GM12878 (cell line): ENCODE measurements at regions not wholly inside any gene's neighbourhood (a gene's known extent, or its start where the extent isn't known, plus 50 kb on each side); places are given as distances from the start of the nearest gene placed in this dataset.

ENCODE experiments used
- ATAC-seq: fragments of 200-7000 bp; cut with Tn5 transposase; 3 replicates; pipeline ENCODE4 v1.9.1; 2020; ENCODE audit warnings: mild to moderate bottlenecking, moderate library complexity
- BruUV-seq: library from RNA; stranded (reverse); fragments of 400-500 nt; replicated peaks from 2 replicates; lab custom pipeline; 2021; lab: Mats Ljungman, UMichigan
- CTCF ChIA-PET: fragments of 300-600 bp; sonication (Branson Sonifier 250); formaldehyde crosslinking; extraction: SDS; loops from one replicate; lab custom pipeline; 2021; ENCODE audit warnings: inconsistent platforms; lab: Yijun Ruan, JAX
- POLR2A ChIA-PET: fragments of 350-600 bp; formaldehyde crosslinking; extraction: SDS; loops from one replicate; lab custom pipeline; 2021; ENCODE audit warnings: inconsistent platforms; lab: Charles Lee
- RAD21 ChIA-PET: fragments of 300-600 bp; sonication (Branson Sonifier 250); formaldehyde crosslinking; loops from one replicate; lab custom pipeline; 2023; ENCODE audit warnings: antibody characterized with exemption; ENCODE audit not compliant: unreplicated experiment; lab: Charles Lee
- SMC1A ChIA-PET: fragments of 300-600 bp; sonication (Branson Sonifier 250); formaldehyde crosslinking; loops from one replicate; lab custom pipeline; 2023; ENCODE audit not compliant: unreplicated experiment, uncharacterized antibody; lab: Charles Lee
- DNase-seq: peaks from one replicate; pipeline ENCODE4 v3.0.0-alpha.2; 2011; ENCODE audit warnings: low read depth, low spot score
- FAIRE-seq: peaks from 3 replicates; lab custom pipeline; 2011; peaks lifted over from hg19 to GRCh38; lab: Jason Lieb, UNC
- H2AFZ ChIP-seq: 2 replicates; pipeline ENCODE4 v1.6.0; 2011; ENCODE audit warnings: low read depth, low read length, control low read depth; ENCODE audit not compliant: control insufficient read depth
- H3K27ac ChIP-seq: 2 replicates; pipeline ENCODE4 v1.5.1; 2011; ENCODE audit warnings: control low read depth; ENCODE audit not compliant: control insufficient read depth, insufficient read depth
- H3K27me3 ChIP-seq, 2 experiments: replicated peaks in 1 of 2; 2 replicates each; pipeline versions ENCODE4 v1.6.0 to v1.6.1; 2011; ENCODE audit warnings: low read length in 1 of 2; ENCODE audit not compliant: control insufficient read depth in 2 of 2, insufficient read depth in 2 of 2
- H3K36me3 ChIP-seq, 2 experiments: 2 replicates each; pipeline ENCODE4 v1.5.1; 2011; ENCODE audit warnings: low read length in 1 of 2; ENCODE audit not compliant: control insufficient read depth in 2 of 2, insufficient read depth in 2 of 2
- H3K4me1 ChIP-seq: 2 replicates; pipeline ENCODE4 v1.6.1; 2011; ENCODE audit warnings: mild to moderate bottlenecking, low read length, moderate library complexity, mixed read lengths; ENCODE audit not compliant: control insufficient read depth, insufficient read depth
- H3K4me2 ChIP-seq: 2 replicates; pipeline ENCODE4 v1.6.0; 2011; ENCODE audit warnings: control low read depth; ENCODE audit not compliant: control insufficient read depth, insufficient read depth
- H3K4me3 ChIP-seq: fragments of 200-600 bp; sonication (generic); 2 replicates; pipeline ENCODE4 v1.5.1; 2016
- H3K79me2 ChIP-seq: 2 replicates; pipeline ENCODE4 v1.6.0; 2011; ENCODE audit warnings: low read length; ENCODE audit not compliant: control insufficient read depth, insufficient read depth
- H3K9ac ChIP-seq: 2 replicates; pipeline ENCODE4 v1.8.0; 2011; ENCODE audit warnings: low read length, control low read depth, mixed read lengths; ENCODE audit not compliant: control insufficient read depth, insufficient read depth
- H3K9me3 ChIP-seq: replicated peaks from 3 replicates; pipeline ENCODE4 v1.5.1; 2011; ENCODE audit warnings: mild to moderate bottlenecking, low read length; ENCODE audit not compliant: control insufficient read depth, insufficient read depth
- H4K20me1 ChIP-seq: 2 replicates; pipeline ENCODE4 v1.6.0; 2011; ENCODE audit not compliant: control insufficient read depth, insufficient read depth
- CBX3 ChIP-seq: fragments of 200-600 bp; sonication (generic); IDR thresholded peaks from 2 replicates; pipeline ENCODE4 v1.6.1; 2016; ENCODE audit warnings: low read depth, borderline replicate concordance
- CEBPZ ChIP-seq: fragments of 150-350 bp; IDR thresholded peaks from 2 replicates; pipeline ENCODE4 v1.6.1; 2016; ENCODE audit warnings: low read depth, low read length
- CHD4 ChIP-seq: fragments of 200-600 bp; sonication (generic); IDR thresholded peaks from 2 replicates; pipeline ENCODE4 v1.6.1; 2016; ENCODE audit warnings: mild to moderate bottlenecking
- E2F8 ChIP-seq: fragments of 450-650 bp; IDR thresholded peaks from 2 replicates; pipeline ENCODE4 v1.6.1; 2018; ENCODE audit warnings: mild to moderate bottlenecking, low read depth, moderate library complexity; ENCODE audit not compliant: partially characterized antibody
- IKZF2 ChIP-seq, 2 experiments: fragments of 450-650 bp; IDR thresholded peaks; 2 replicates each; pipeline ENCODE4 v1.6.1; 2017; ENCODE audit warnings: mild to moderate bottlenecking in 2 of 2, moderate library complexity in 2 of 2
- MXI1 ChIP-seq: fragments of 150-350 bp; IDR thresholded peaks from 2 replicates; pipeline ENCODE4 v1.6.1; 2011; ENCODE audit warnings: low read depth, mild to moderate bottlenecking, inconsistent platforms, low read length, improper control_type of control experiment
- NFYA ChIP-seq: IDR thresholded peaks from 2 replicates; pipeline ENCODE4 v1.6.1; 2011; ENCODE audit warnings: low read depth, mild to moderate bottlenecking, low read length, improper control_type of control experiment, borderline replicate concordance
- NFYB ChIP-seq: IDR thresholded peaks from 2 replicates; pipeline ENCODE4 v1.6.1; 2011; ENCODE audit warnings: low read depth, mild to moderate bottlenecking, low read length, improper control_type of control experiment, moderate library complexity; ENCODE audit not compliant: insufficient read depth
- NKRF ChIP-seq: fragments of 450-650 bp; conservative IDR thresholded peaks from 2 replicates; pipeline ENCODE4 v1.6.1; 2017; ENCODE audit warnings: mild to moderate bottlenecking, moderate library complexity
- NRF1 ChIP-seq: conservative IDR thresholded peaks from 2 replicates; pipeline ENCODE4 v1.6.1; 2011; ENCODE audit warnings: mild to moderate bottlenecking, low read depth, low read length, improper control_type of control experiment
- SMC3 ChIP-seq: IDR thresholded peaks from 2 replicates; pipeline ENCODE4 v1.6.1; 2011; ENCODE audit warnings: low read length, improper control_type of control experiment, borderline replicate concordance
- ZBTB33 ChIP-seq: fragments of 450-650 bp; IDR thresholded peaks from 2 replicates; pipeline ENCODE4 v1.6.1; 2017; ENCODE audit warnings: mild to moderate bottlenecking
- ZNF207 ChIP-seq: fragments of 450-650 bp; IDR thresholded peaks from 2 replicates; pipeline ENCODE4 v1.6.1; 2014; ENCODE audit warnings: antibody characterized with exemption, mild to moderate bottlenecking, borderline replicate concordance
- in situ Hi-C: fragments of 300-500 bp; cut with MboI; formaldehyde crosslinking; loops from 9 replicates; pipeline ENCODE4 v1.14.3; 2018; ENCODE audit warnings: mixed read lengths
- intact Hi-C: fragments of 100-400 bp; cut with micrococcal nuclease; formaldehyde crosslinking; loops from one replicate; pipeline ENCODE4 v1.14.2; 2022; ENCODE audit not compliant: unreplicated experiment
- TF ChIP-seq, protein P1 (sequence below): fragments of 450-650 bp; IDR thresholded peaks from 2 replicates; pipeline ENCODE4 v1.6.1; 2017; ENCODE audit warnings: borderline replicate concordance

GRCh38 chr5:18236386-18236785 is 602.1 kb downstream of the TAF11L14 start:
- Histone ChIP-seq H3K9me3 (no peaks in the 10 kb centered on the region), H3K4me3 (no peak overlapping the region), H3K36me3 (no peaks in the 10 kb centered on the region), H3K9ac (no peak overlapping the region), H3K4me1 (no peaks in the 10 kb centered on the region), H3K4me2 (no peak overlapping the region), H4K20me1 (no peaks in the 10 kb centered on the region), H2AFZ (no peak overlapping the region), H3K27ac (no peak overlapping the region), H3K27me3 (no peaks in the 10 kb centered on the region), H3K79me2 (no peaks in the 10 kb centered on the region)
- DNase-seq (no peak), ATAC-seq (no peak), FAIRE-seq (no peak)
- ChIA-PET SMC1A (no interaction called here), CTCF (interaction anchor here (1.4 kb wide), 1 partner anchor 19 kb away, joined by 3 read pairs; no protein-coding TSS in a partner anchor), POLR2A (no interaction called here), RAD21 (no interaction called here)
- in situ Hi-C loops (no loop called here), intact Hi-C loops (no loop called here)
- BruUV-seq: no TSS peak
- TF ChIP-seq MXI1: no peak
- TF ChIP-seq SMC3: no peak
- no peak for TF ChIP-seq E2F8
- TF ChIP-seq CHD4: no peak
- TF ChIP-seq, protein P1, sequence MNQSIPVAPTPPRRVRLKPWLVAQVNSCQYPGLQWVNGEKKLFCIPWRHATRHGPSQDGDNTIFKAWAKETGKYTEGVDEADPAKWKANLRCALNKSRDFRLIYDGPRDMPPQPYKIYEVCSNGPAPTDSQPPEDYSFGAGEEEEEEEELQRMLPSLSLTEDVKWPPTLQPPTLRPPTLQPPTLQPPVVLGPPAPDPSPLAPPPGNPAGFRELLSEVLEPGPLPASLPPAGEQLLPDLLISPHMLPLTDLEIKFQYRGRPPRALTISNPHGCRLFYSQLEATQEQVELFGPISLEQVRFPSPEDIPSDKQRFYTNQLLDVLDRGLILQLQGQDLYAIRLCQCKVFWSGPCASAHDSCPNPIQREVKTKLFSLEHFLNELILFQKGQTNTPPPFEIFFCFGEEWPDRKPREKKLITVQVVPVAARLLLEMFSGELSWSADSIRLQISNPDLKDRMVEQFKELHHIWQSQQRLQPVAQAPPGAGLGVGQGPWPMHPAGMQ: no peak
- no peak for TF ChIP-seq CEBPZ
- no peak for TF ChIP-seq NFYA
- TF ChIP-seq IKZF2 (IDR thresholded peaks at IDR 0.05): no peak
- TF ChIP-seq ZBTB33: no peak
- TF ChIP-seq CBX3: no peak
- no peak for TF ChIP-seq NRF1
- no peak for TF ChIP-seq NFYB
- no peak for TF ChIP-seq ZNF207
- TF ChIP-seq NKRF: no peak
